IMR-90 (cell line): ENCODE measurements at regions not wholly inside any gene's neighbourhood (a gene's known extent, or its start where the extent isn't known, plus 50 kb on each side); places are given as distances from the start of the nearest gene placed in this dataset.
A peak's percentile ranks its signal among the peaks of the same experiment; 100 is the strongest.

Experiments
- ATAC-seq: fragments of 200-7000 bp; cut with Tn5 transposase; 2 replicates; pipeline ENCODE4 v1.9.1; 2020; ENCODE audit warnings: low read depth, mild to moderate bottlenecking, moderate library complexity
- BruUV-seq: library from RNA; stranded (reverse); fragments of 400-500 nt; replicated peaks from 2 replicates; lab custom pipeline; 2021; lab: Mats Ljungman, UMichigan
- CTCF ChIA-PET: fragments of 300-600 bp; formaldehyde crosslinking; extraction: SDS; loops from one replicate; lab custom pipeline; 2021; ENCODE audit warnings: antibody characterized with exemption; lab: Yijun Ruan, JAX
- POLR2A ChIA-PET: fragments of 300-600 bp; sonication (Branson Sonifier 250); formaldehyde crosslinking; loops from one replicate; lab custom pipeline; 2022; ENCODE audit warnings: antibody characterized with exemption; ENCODE audit not compliant: unreplicated experiment; lab: Charles Lee
- DNase-seq: peaks from one replicate; pipeline ENCODE4 v3.0.0; 2013
- H2AFZ ChIP-seq: replicated peaks from 2 replicates; pipeline ENCODE3; 2013; ENCODE audit warnings: low read length, mild to moderate bottlenecking; ENCODE audit not compliant: poor library complexity
- H2AK5ac ChIP-seq: 2 replicates; pipeline ENCODE4 v1.6.1; 2013; ENCODE audit warnings: low read depth, low read length, inconsistent platforms
- H2AK9ac ChIP-seq: replicated peaks from 2 replicates; pipeline ENCODE3; 2013; ENCODE audit warnings: mild to moderate bottlenecking, low read depth, low read length, moderate library complexity; ENCODE audit not compliant: poor library complexity
- H2BK120ac ChIP-seq: 2 replicates; pipeline ENCODE4 v1.6.1; 2013; ENCODE audit warnings: low read depth, low read length, inconsistent platforms
- H2BK15ac ChIP-seq: 3 replicates; pipeline ENCODE4 v1.6.1; 2013; ENCODE audit warnings: low read depth, low read length, inconsistent platforms
- H2BK20ac ChIP-seq: 2 replicates; pipeline ENCODE4 v1.6.1; 2013; ENCODE audit warnings: low read depth, mild to moderate bottlenecking, inconsistent platforms, low read length, moderate library complexity
- H2BK5ac ChIP-seq: 2 replicates; pipeline ENCODE4 v1.6.1; 2013; ENCODE audit warnings: mild to moderate bottlenecking, low read depth, low read length, inconsistent platforms; ENCODE audit not compliant: poor library complexity, severe bottlenecking
- H3K14ac ChIP-seq: replicated peaks from 2 replicates; pipeline ENCODE4 v1.6.1; 2013; ENCODE audit warnings: low read depth, low read length, inconsistent platforms
- H3K18ac ChIP-seq: 2 replicates; pipeline ENCODE4 v1.6.1; 2013; ENCODE audit warnings: low read depth, low read length, control low read depth
- H3K23ac ChIP-seq: 2 replicates; pipeline ENCODE4 v1.6.1; 2013; ENCODE audit warnings: low read depth, low read length, inconsistent platforms
- H3K27ac ChIP-seq: 2 replicates; pipeline ENCODE4 v1.5.1; 2013; ENCODE audit warnings: mild to moderate bottlenecking, control low read depth, low read length; ENCODE audit not compliant: insufficient read depth
- H3K27me3 ChIP-seq: 2 replicates; pipeline ENCODE4 v1.6.1; 2013; ENCODE audit warnings: low read length; ENCODE audit not compliant: control insufficient read depth, insufficient read depth
- H3K36me3 ChIP-seq: 2 replicates; pipeline ENCODE4 v1.6.1; 2013; ENCODE audit warnings: low read length, mixed read lengths; ENCODE audit not compliant: control insufficient read depth, insufficient read depth
- H3K4ac ChIP-seq: 2 replicates; pipeline ENCODE4 v1.6.1; 2013; ENCODE audit warnings: low read depth, low read length, inconsistent platforms
- H3K4me1 ChIP-seq: 2 replicates; pipeline ENCODE4 v1.6.1; 2013; ENCODE audit warnings: low read length, mixed read lengths; ENCODE audit not compliant: control insufficient read depth, insufficient read depth
- H3K4me2 ChIP-seq: 2 replicates; pipeline ENCODE4 v1.6.1; 2013; ENCODE audit warnings: low read depth, mild to moderate bottlenecking, control low read depth, low read length, moderate library complexity
- H3K4me3 ChIP-seq: 2 replicates; pipeline ENCODE4 v1.5.1; 2013; ENCODE audit warnings: low read depth, mild to moderate bottlenecking, control low read depth, low read length, moderate library complexity; ENCODE audit not compliant: insufficient read depth
- H3K56ac ChIP-seq: 2 replicates; pipeline ENCODE4 v1.6.1; 2013; ENCODE audit warnings: low read length, inconsistent platforms; ENCODE audit not compliant: insufficient read depth; ENCODE audit errors: extremely low read depth
- H3K79me1 ChIP-seq, 2 experiments: 2 replicates each; pipeline ENCODE4 v1.6.1; 2013; ENCODE audit warnings: low read length in 2 of 2, inconsistent platforms in 1 of 2, low read depth in 1 of 2
- H3K9ac ChIP-seq: 2 replicates; pipeline ENCODE4 v1.6.1; 2013; ENCODE audit warnings: low read depth, low read length, control low read depth
- H3K9me1 ChIP-seq: 2 replicates; pipeline ENCODE4 v1.6.1; 2013; ENCODE audit warnings: low read length, inconsistent platforms; ENCODE audit not compliant: insufficient read depth
- H3K9me3 ChIP-seq: 2 replicates; pipeline ENCODE4 v1.6.1; 2013; ENCODE audit warnings: low read length; ENCODE audit not compliant: control insufficient read depth, insufficient read depth
- H4K20me1 ChIP-seq: 2 replicates; pipeline ENCODE4 v1.6.1; 2013; ENCODE audit warnings: low read length, inconsistent platforms; ENCODE audit not compliant: insufficient read depth
- H4K5ac ChIP-seq: 2 replicates; pipeline ENCODE4 v1.6.1; 2013; ENCODE audit warnings: mild to moderate bottlenecking, low read depth, low read length, control low read depth
- H4K8ac ChIP-seq, 2 experiments: 2 replicates each; pipeline ENCODE4 v1.6.1; 2013; ENCODE audit warnings: low read depth in 2 of 2, low read length in 2 of 2, control low read depth in 1 of 2, inconsistent platforms in 1 of 2
- H4K91ac ChIP-seq: 2 replicates; pipeline ENCODE4 v1.6.1; 2013; ENCODE audit warnings: low read depth, low read length, inconsistent platforms; ENCODE audit not compliant: insufficient read depth
- BHLHE40 ChIP-seq: fragments of 150-350 bp; IDR thresholded peaks from 2 replicates; pipeline ENCODE4 v1.6.1; 2016; ENCODE audit warnings: mild to moderate bottlenecking, low read depth, low read length
- CEBPB ChIP-seq: IDR thresholded peaks from 2 replicates; pipeline ENCODE4 v1.6.1; 2012; ENCODE audit warnings: low read depth, low read length, improper control_type of control experiment
- CHD1 ChIP-seq: IDR thresholded peaks from 2 replicates; pipeline ENCODE4 v1.6.1; 2012; ENCODE audit warnings: low read depth, low read length, improper control_type of control experiment
- FOS ChIP-seq: fragments of 150-350 bp; IDR thresholded peaks from 2 replicates; pipeline ENCODE4 v1.6.1; 2016; ENCODE audit warnings: low read depth, low read length
- MAFK ChIP-seq: IDR thresholded peaks from 2 replicates; pipeline ENCODE4 v1.6.1; 2012; ENCODE audit warnings: low read depth, low read length, improper control_type of control experiment
- MAZ ChIP-seq: IDR thresholded peaks from 2 replicates; pipeline ENCODE4 v1.6.1; 2012; ENCODE audit warnings: low read depth, mild to moderate bottlenecking, low read length, improper control_type of control experiment, moderate library complexity, borderline replicate concordance
- MXI1 ChIP-seq: IDR thresholded peaks from 2 replicates; pipeline ENCODE4 v1.6.1; 2012; ENCODE audit warnings: low read depth, mild to moderate bottlenecking, low read length, moderate library complexity, borderline replicate concordance
- POLR2A ChIP-seq: IDR thresholded peaks from 2 replicates; pipeline ENCODE4 v1.6.1; 2012; ENCODE audit warnings: mild to moderate bottlenecking, low read depth, low read length
- RAD21 ChIP-seq: IDR thresholded peaks from 2 replicates; pipeline ENCODE4 v1.6.1; 2012; ENCODE audit warnings: low read length, improper control_type of control experiment
- RCOR1 ChIP-seq: IDR thresholded peaks from 2 replicates; pipeline ENCODE4 v1.6.1; 2012; ENCODE audit warnings: mild to moderate bottlenecking, low read length, improper control_type of control experiment; ENCODE audit not compliant: insufficient replicate concordance
- RFX5 ChIP-seq: IDR thresholded peaks from 2 replicates; pipeline ENCODE4 v1.8.0; 2012; ENCODE audit warnings: low read depth, mild to moderate bottlenecking, low read length, moderate library complexity
- SMC3 ChIP-seq: fragments of 150-350 bp; IDR thresholded peaks from 2 replicates; pipeline ENCODE4 v1.6.1; 2016; ENCODE audit warnings: low read depth, mild to moderate bottlenecking, antibody characterized with exemption, low read length, moderate library complexity
- WGBS, 2 experiments: methylation state at CpG; one replicate each; pipeline versions ENCODE4 v1.1.5 to v1.1.7; 2013; ENCODE audit warnings: missing lambda C conversion rate in 2 of 2; ENCODE audit not compliant: insufficient read length in 1 of 2; ENCODE audit errors: extremely low coverage in 2 of 2; 5-methylcytosine and 5-hydroxymethylcytosine counted together
- dilution Hi-C: fragments of 300-500 bp; cut with HindIII; formaldehyde crosslinking; loops from one replicate; pipeline ENCODE4 v1.14.3; 2018; ENCODE audit warnings: low sequenced_read_pairs; ENCODE audit not compliant: unreplicated experiment
- in situ Hi-C: fragments of 300-500 bp; cut with MboI; formaldehyde crosslinking; loops from 3 replicates; pipeline ENCODE4 v1.14.3; 2019; ENCODE audit warnings: low sequenced_read_pairs, inconsistent platforms, mixed read lengths
- intact Hi-C: fragments of 100-400 bp; cut with micrococcal nuclease; formaldehyde crosslinking; loops from 2 replicates; pipeline ENCODE4 v1.10.0; 2022
- TF ChIP-seq, protein P1 (sequence below): conservative IDR thresholded peaks from 2 replicates; pipeline ENCODE4 v1.5.1; 2012; ENCODE audit warnings: mild to moderate bottlenecking, low read depth, low read length, improper control_type of control experiment
- TF ChIP-seq, protein P2 (sequence below): fragments of 150-350 bp; IDR thresholded peaks from 2 replicates; pipeline ENCODE4 v1.6.1; 2016; ENCODE audit warnings: low read depth, mild to moderate bottlenecking, low read length, moderate library complexity, borderline replicate concordance
- TF ChIP-seq, protein P3 (sequence below): fragments of 150-350 bp; IDR thresholded peaks from 2 replicates; pipeline ENCODE4 v1.6.1; 2017; ENCODE audit warnings: mild to moderate bottlenecking, antibody characterized with exemption, low read length, low read depth

DNA sequence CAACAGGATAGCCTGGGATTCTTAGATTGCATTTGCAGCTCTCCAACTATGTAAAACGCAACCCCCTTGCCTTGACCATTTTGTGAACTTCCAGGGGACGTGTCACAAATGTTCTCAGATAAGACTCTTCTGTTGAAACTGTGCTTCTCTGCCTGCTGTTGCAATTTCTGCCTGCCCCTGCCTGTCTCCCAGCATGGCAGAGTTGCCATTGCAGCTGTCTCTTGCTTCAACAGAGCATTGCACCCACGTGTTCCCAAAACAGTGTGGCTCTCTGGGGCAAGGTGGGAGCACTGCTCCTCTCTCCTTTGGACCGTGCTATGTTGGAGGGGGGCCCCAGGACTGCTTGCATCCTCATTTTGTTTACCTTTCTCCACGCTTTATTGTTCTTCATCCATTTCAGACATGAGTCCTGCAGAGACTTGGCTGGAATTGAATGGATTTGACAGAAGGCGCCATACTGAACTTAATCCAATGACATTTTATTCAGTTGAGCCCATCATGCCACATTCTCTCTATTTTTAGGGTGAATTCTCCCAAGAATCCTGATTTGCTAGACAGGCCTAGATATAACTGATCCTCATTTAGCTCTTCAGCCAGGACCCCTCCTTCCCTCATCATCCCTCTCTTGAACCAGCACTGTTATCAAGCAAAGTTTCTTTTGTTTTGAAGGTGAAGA is 90.7 kb downstream of the MAT2B start:
- no TSS peak for BruUV-seq
- POLR2A ChIA-PET = no interaction called here
- in situ Hi-C loops = no loop called here
- Histone ChIP-seq H2BK20ac (0 out of 2 replicates have a peak overlapping the region, but pooled peaks have one; percentile 26), H3K4ac (peak overlapping the region; percentile 15; the same call in 1 of the 2 replicates), H3K36me3 (no peaks in the 10 kb centered on the region), H3K4me2 (no peak overlapping the region), H3K27ac (peak overlapping the region; percentile 97; the same call in 1 of the 2 replicates), H3K18ac (peak overlapping the region; percentile 51), H3K9me3 (no peaks in the 10 kb centered on the region), H3K27me3 (no peaks in the 10 kb centered on the region), H3K56ac (no peak overlapping the region), H3K9me1 (no peaks in the 10 kb centered on the region; the same call in 1 of the 2 replicates), H4K20me1 (no peaks in the 10 kb centered on the region), H4K8ac (no peak overlapping the region), H4K5ac (peak overlapping the region; percentile 25; the same call in 1 of the 2 replicates), H3K79me1 (no peaks in the 10 kb centered on the region), H2AK5ac (no peak overlapping the region), H2BK15ac (0 out of 3 replicates have a peak overlapping the region, but pooled peaks have one; percentile 8), H3K23ac (no peak overlapping the region; the same call in 1 of the 2 replicates), H2BK120ac (no peak overlapping the region), H3K14ac (0 out of 2 replicates have a peak overlapping the region, but pooled peaks have one; percentile 13), H3K4me1 (peaks cover 11% of the 10 kb centered on the region), H3K4me3 (no peak overlapping the region), H2AK9ac (no peak overlapping the region), H3K9ac (no peak overlapping the region), H2AFZ (no peak overlapping the region), H4K91ac (no peak overlapping the region), H2BK5ac (no peak overlapping the region)
- ATAC-seq = no peak
- dilution Hi-C loops = no loop called here
- intact Hi-C loops = loop anchor here (2.0 kb wide), 1 partner anchor 17 kb away; no protein-coding TSS in a partner anchor
- CTCF ChIA-PET = interaction anchor here (1.2 to 1.4 kb wide), 2 partner anchors 19 to 129 kb away, joined by 3 read pairs; no protein-coding TSS in a partner anchor
- DNase-seq = no peak
- 83% methylated on average over 1 of the region's 6 CpGs; no CpG with 5 or more reads in 1 of the 2 experiments for WGBS, 2 experiments
- TF ChIP-seq CEBPB (no peak), FOS (no peak), RCOR1 (no peak), BHLHE40 (no peak), MAFK (no peak), MAZ (no peak), MXI1 (no peak), RFX5 (no peak), RAD21 (no peak), POLR2A (no peak), SMC3 (no peak), CHD1 (no peak)
- TF ChIP-seq, protein P1, sequence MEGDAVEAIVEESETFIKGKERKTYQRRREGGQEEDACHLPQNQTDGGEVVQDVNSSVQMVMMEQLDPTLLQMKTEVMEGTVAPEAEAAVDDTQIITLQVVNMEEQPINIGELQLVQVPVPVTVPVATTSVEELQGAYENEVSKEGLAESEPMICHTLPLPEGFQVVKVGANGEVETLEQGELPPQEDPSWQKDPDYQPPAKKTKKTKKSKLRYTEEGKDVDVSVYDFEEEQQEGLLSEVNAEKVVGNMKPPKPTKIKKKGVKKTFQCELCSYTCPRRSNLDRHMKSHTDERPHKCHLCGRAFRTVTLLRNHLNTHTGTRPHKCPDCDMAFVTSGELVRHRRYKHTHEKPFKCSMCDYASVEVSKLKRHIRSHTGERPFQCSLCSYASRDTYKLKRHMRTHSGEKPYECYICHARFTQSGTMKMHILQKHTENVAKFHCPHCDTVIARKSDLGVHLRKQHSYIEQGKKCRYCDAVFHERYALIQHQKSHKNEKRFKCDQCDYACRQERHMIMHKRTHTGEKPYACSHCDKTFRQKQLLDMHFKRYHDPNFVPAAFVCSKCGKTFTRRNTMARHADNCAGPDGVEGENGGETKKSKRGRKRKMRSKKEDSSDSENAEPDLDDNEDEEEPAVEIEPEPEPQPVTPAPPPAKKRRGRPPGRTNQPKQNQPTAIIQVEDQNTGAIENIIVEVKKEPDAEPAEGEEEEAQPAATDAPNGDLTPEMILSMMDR = no peak
- TF ChIP-seq, protein P2, sequence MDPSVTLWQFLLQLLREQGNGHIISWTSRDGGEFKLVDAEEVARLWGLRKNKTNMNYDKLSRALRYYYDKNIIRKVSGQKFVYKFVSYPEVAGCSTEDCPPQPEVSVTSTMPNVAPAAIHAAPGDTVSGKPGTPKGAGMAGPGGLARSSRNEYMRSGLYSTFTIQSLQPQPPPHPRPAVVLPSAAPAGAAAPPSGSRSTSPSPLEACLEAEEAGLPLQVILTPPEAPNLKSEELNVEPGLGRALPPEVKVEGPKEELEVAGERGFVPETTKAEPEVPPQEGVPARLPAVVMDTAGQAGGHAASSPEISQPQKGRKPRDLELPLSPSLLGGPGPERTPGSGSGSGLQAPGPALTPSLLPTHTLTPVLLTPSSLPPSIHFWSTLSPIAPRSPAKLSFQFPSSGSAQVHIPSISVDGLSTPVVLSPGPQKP = no peak
- TF ChIP-seq, protein P3, sequence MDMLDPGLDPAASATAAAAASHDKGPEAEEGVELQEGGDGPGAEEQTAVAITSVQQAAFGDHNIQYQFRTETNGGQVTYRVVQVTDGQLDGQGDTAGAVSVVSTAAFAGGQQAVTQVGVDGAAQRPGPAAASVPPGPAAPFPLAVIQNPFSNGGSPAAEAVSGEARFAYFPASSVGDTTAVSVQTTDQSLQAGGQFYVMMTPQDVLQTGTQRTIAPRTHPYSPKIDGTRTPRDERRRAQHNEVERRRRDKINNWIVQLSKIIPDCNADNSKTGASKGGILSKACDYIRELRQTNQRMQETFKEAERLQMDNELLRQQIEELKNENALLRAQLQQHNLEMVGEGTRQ = no peak
